KMS-11 (cell line): ENCODE measurements at regions not wholly inside any gene's neighbourhood (a gene's known extent, or its start where the extent isn't known, plus 50 kb on each side); places are given as distances from the start of the nearest gene placed in this dataset.

Source experiments
- H2AFZ ChIP-seq: fragments of 200-600 bp; sonication (generic); 2 replicates; pipeline ENCODE4 v1.6.1; 2016; ENCODE audit warnings: antibody characterized with exemption, mixed run types, low read depth
- H3K27ac ChIP-seq: fragments of 200-600 bp; sonication (generic); 2 replicates; pipeline ENCODE4 v1.6.1; 2016; ENCODE audit warnings: mild to moderate bottlenecking, mixed run types
- H3K27me3 ChIP-seq: fragments of 200-600 bp; sonication (generic); 2 replicates; pipeline ENCODE4 v1.6.1; 2017; ENCODE audit warnings: mild to moderate bottlenecking, low read depth, mixed run types, moderate library complexity; ENCODE audit not compliant: insufficient read depth
- H3K36me3 ChIP-seq: fragments of 200-600 bp; sonication (generic); 2 replicates; pipeline ENCODE4 v1.6.1; 2017; ENCODE audit warnings: mild to moderate bottlenecking, mixed run types; ENCODE audit not compliant: insufficient read depth
- H3K4me1 ChIP-seq: fragments of 200-600 bp; sonication (generic); 2 replicates; pipeline ENCODE4 v1.6.1; 2016; ENCODE audit warnings: mild to moderate bottlenecking, low read depth, mixed run types; ENCODE audit not compliant: poor library complexity, severe bottlenecking
- H3K4me2 ChIP-seq: fragments of 200-600 bp; sonication (generic); 2 replicates; pipeline ENCODE4 v1.7.0; 2016; ENCODE audit warnings: mild to moderate bottlenecking, mixed run types
- H3K4me3 ChIP-seq: fragments of 200-600 bp; sonication (generic); IDR thresholded peaks from 2 replicates; pipeline ENCODE4 v1.6.1; 2017; ENCODE audit warnings: low read depth, low read length, mixed read lengths; ENCODE audit not compliant: insufficient read depth
- H3K79me2 ChIP-seq: fragments of 200-600 bp; sonication (generic); 2 replicates; pipeline ENCODE4 v1.6.1; 2016; ENCODE audit warnings: low read depth, mixed run types; ENCODE audit not compliant: insufficient read depth
- H3K9ac ChIP-seq: fragments of 200-600 bp; sonication (generic); 2 replicates; pipeline ENCODE4 v1.6.1; 2016; ENCODE audit warnings: mild to moderate bottlenecking, mixed run types
- H4K20me1 ChIP-seq: fragments of 200-600 bp; sonication (generic); 2 replicates; pipeline ENCODE4 v1.6.1; 2016; ENCODE audit warnings: mild to moderate bottlenecking, mixed run types; ENCODE audit not compliant: insufficient read depth
- TF ChIP-seq, protein P1 (sequence below): fragments of 200-600 bp; sonication (generic); conservative IDR thresholded peaks from 2 replicates; pipeline ENCODE4 v1.6.1; 2017; ENCODE audit warnings: low read depth, mild to moderate bottlenecking, antibody characterized with exemption, low read length, moderate library complexity, mixed read lengths

DNA sequence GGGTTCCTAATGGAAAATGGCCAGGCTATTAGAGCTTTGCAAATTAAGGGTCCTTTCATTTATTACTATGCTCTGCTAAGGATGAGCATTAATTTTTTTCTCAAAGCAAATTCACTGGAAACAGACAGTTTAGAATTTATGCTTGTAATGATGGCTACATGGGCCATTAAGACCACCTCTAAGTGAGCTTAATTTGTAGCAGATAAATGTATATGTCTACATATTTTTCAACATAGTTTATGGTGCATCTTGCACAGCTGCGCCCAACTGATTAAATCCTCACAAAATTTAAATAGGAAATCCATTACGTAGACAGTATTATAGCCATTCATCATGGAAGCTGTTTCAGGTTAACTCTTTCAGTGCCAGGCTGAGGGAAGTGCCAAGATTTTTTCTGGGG is 220.9 kb downstream of the CBLN1 start:
- Histone ChIP-seq H3K79me2 (no peaks in the 10 kb centered on the region), H3K4me3 (no peak overlapping the region), H4K20me1 (no peaks in the 10 kb centered on the region), H3K36me3 (no peaks in the 10 kb centered on the region), H3K9ac (no peak overlapping the region), H3K27me3 (no peaks in the 10 kb centered on the region), H2AFZ (no peak overlapping the region), H3K4me1 (no peaks in the 10 kb centered on the region), H3K27ac (no peak overlapping the region), H3K4me2 (no peak overlapping the region)
- TF ChIP-seq, protein P1, sequence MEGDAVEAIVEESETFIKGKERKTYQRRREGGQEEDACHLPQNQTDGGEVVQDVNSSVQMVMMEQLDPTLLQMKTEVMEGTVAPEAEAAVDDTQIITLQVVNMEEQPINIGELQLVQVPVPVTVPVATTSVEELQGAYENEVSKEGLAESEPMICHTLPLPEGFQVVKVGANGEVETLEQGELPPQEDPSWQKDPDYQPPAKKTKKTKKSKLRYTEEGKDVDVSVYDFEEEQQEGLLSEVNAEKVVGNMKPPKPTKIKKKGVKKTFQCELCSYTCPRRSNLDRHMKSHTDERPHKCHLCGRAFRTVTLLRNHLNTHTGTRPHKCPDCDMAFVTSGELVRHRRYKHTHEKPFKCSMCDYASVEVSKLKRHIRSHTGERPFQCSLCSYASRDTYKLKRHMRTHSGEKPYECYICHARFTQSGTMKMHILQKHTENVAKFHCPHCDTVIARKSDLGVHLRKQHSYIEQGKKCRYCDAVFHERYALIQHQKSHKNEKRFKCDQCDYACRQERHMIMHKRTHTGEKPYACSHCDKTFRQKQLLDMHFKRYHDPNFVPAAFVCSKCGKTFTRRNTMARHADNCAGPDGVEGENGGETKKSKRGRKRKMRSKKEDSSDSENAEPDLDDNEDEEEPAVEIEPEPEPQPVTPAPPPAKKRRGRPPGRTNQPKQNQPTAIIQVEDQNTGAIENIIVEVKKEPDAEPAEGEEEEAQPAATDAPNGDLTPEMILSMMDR = no peak

DNA sequence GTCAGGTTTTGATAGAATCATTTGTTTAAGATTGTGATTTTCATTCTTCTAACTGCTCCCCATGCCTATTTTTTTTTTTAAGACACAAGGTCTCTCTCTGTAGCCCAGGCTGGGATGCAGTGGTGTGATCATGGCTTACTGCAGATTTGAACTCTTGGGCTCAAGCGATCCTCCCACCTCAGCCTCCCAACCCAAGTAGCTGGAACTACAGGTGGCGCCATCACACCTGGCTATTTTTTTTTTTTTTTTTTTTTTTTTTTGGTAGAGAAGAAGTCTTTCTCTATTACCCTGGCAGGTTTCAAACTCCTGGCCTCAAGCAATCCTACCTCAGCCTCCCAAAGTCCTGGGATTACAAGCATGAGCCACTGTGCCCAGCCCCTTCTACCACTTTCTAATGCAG is 223.3 kb downstream of the CBLN1 start:
- H4K20me1 ChIP-seq = no peaks in the 10 kb centered on the region
- H3K4me2 ChIP-seq = no peak overlapping the region
- no peak overlapping the region for H3K4me3 ChIP-seq
- H3K9ac ChIP-seq = no peak overlapping the region
- no peaks in the 10 kb centered on the region for H3K27me3 ChIP-seq
- TF ChIP-seq, protein P1 = no peak
- no peaks in the 10 kb centered on the region for H3K36me3 ChIP-seq
- no peaks in the 10 kb centered on the region for H3K4me1 ChIP-seq
- H3K27ac ChIP-seq = no peak overlapping the region
- H3K79me2 ChIP-seq = no peaks in the 10 kb centered on the region
- no peak overlapping the region for H2AFZ ChIP-seq

DNA sequence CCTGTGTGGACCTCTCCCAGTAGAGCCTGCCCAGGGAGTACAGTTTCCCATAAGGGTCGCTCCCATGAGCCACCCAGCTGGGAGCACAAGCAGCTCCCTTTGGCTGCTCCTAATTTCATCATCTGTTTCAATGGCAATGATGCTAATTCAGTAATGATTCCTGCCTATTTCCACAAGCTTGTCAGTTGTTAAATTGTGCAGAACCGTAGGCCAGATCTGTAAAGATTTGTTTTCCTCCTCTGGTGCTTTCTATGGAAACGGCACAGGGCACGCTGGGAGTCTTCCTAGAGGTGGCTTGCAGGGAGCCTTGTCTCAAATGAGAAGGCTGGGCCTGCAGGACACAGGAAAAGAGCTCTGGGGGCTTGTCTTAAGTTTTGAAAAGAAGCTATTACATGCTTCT is 223.7 kb downstream of the CBLN1 start:
- Histone ChIP-seq H3K27me3 (no peaks in the 10 kb centered on the region), H3K4me3 (no peak overlapping the region), H4K20me1 (no peaks in the 10 kb centered on the region), H3K4me2 (no peak overlapping the region), H3K36me3 (no peaks in the 10 kb centered on the region), H3K9ac (no peak overlapping the region), H3K27ac (no peak overlapping the region), H3K4me1 (no peaks in the 10 kb centered on the region), H3K79me2 (no peaks in the 10 kb centered on the region), H2AFZ (no peak overlapping the region)
- TF ChIP-seq, protein P1 = no peak

DNA sequence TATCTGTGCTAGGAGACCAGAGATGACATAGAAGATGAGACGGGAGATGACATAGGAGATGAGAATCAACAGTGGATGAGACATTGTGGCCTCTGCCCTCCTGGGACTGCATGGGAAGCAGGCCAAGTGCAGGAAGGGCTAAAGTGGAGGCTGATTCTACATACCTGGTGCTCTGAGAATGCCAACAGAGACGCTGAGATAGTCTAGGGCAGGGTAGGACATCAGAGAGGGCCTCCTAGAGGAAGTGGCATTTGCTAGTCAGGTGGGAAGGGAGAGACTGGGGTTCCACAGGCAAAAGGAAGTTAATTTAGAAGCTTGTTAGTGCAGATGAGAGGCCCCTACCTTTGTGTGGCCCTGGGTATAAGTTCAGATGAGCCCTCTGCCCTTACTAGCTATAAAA is 224.2 kb downstream of the CBLN1 start:
- H3K79me2 ChIP-seq = no peaks in the 10 kb centered on the region
- no peak overlapping the region for H3K27ac ChIP-seq
- H3K4me1 ChIP-seq = no peaks in the 10 kb centered on the region
- H3K27me3 ChIP-seq = no peaks in the 10 kb centered on the region
- no peak overlapping the region for H3K4me3 ChIP-seq
- no peaks in the 10 kb centered on the region for H4K20me1 ChIP-seq
- H2AFZ ChIP-seq = no peak overlapping the region
- H3K36me3 ChIP-seq = no peaks in the 10 kb centered on the region
- H3K9ac ChIP-seq = no peak overlapping the region
- TF ChIP-seq, protein P1 = no peak
- H3K4me2 ChIP-seq = no peak overlapping the region

DNA sequence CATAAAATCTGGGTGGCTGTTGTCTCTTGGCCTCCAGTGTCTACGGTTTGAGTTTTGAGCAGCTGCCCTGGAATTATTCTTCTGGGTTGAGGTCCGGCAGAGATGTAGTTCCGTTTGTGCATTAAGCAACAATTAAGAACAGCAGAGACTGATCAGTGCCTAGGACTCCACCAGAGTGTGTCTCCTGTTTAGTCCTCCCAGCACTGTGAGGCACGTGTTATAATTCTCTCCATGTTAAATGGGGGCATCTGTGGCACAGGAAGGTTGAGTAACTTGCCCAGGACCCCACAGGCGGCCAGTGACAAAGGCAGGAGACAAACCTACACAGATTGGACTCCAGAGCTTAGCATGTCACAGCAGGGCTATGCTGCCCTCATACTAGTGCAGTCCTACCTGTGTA is 225.1 kb downstream of the CBLN1 start:
- Histone ChIP-seq H3K4me3 (no peak overlapping the region), H2AFZ (no peak overlapping the region), H3K79me2 (no peaks in the 10 kb centered on the region), H4K20me1 (no peaks in the 10 kb centered on the region), H3K36me3 (no peaks in the 10 kb centered on the region), H3K9ac (no peak overlapping the region), H3K4me1 (no peaks in the 10 kb centered on the region), H3K27me3 (no peaks in the 10 kb centered on the region), H3K27ac (no peak overlapping the region), H3K4me2 (no peak overlapping the region)
- TF ChIP-seq, protein P1 = no peak
